ENCODE measurements at regions not wholly inside any gene's neighbourhood (a gene's known extent, or its start where the extent isn't known, plus 50 kb on each side); places are given as distances from the start of the nearest gene placed in this dataset.
A peak's percentile ranks its signal among the peaks of the same experiment; 100 is the strongest.

DNA sequence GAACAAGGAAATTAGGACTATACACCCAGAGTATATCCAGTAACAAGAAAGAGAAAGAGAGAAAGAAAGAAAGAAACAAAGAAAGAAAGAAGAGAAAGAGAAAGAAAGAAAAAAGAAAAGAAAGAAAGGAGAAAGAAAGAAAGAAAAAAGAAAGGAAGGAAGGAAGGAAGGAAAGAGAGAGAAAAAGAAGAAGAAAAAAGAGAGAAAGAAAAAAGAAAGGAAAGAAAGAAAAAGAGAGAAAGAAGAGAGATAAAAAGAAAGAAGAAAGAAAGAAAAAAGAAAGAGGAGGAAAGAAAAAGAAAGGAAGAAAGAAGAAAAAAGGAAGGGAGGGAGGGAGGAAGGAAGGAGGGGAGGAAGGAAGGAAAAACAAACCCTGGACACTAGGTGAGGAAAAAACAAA is 981.8 kb downstream of the TBC1D32 start:
- Histone ChIP-seq H3K4me1 (ENCODE audit: insufficient read depth) (peaks cover 14% of the 10 kb centered on the region; the same call in 1 of the 2 replicates), H3K4me2 (peak overlapping the region; percentile 19; the same call in 1 of the 2 replicates), H3K9me2 (ENCODE audit: insufficient read depth) (peaks cover 16% of the 10 kb centered on the region; the same call in 1 of the 2 replicates), H3K4me3 (no peak overlapping the region), H3K36me3 (ENCODE audit: insufficient read depth) (no peaks in the 10 kb centered on the region), H3K27ac (ENCODE audit: low read depth) (no peak overlapping the region), H3K79me2 (replicated peaks; ENCODE audit: insufficient read depth) (no peaks in the 10 kb centered on the region), H4K20me1 (replicated peaks; ENCODE audit: insufficient read depth) (no peaks in the 10 kb centered on the region), H3F3A (replicated peaks; ENCODE audit: low read depth) (no peaks in the 10 kb centered on the region), H3K27me3 (ENCODE audit: insufficient read depth) (no peaks in the 10 kb centered on the region), H2AFZ (no peak overlapping the region)
- H3K4me1 Mint-ChIP-seq = peaks cover 13% of the 10 kb centered on the region
- peaks cover 10% of the 10 kb centered on the region; the same call in 1 of the 3 replicates for H3K36me3 Mint-ChIP-seq (ENCODE audit: low read depth)
- DNase-seq (ENCODE audit: low spot score) (no peak), ATAC-seq (no peak)
- peak overlapping the region; percentile 68; the same call in 1 of the 2 replicates for H3K27ac Mint-ChIP-seq
- H3K27me3 Mint-ChIP-seq (ENCODE audit: insufficient read depth, low read depth, poor library complexity) = no peaks in the 10 kb centered on the region
- H3K4me3 Mint-ChIP-seq = no peak overlapping the region
- TF ChIP-seq CREB1 (CRISPR knock-in tag; IDR thresholded peaks at IDR 0.05; ENCODE audit: low read depth) (no peak), JUNB (IDR thresholded peaks at IDR 0.05; ENCODE audit: unreplicated experiment) (no peak), ZNF114 (CRISPR knock-in tag; IDR thresholded peaks at IDR 0.05) (no peak), ZNF331 (CRISPR knock-in tag; IDR thresholded peaks at IDR 0.05; ENCODE audit: low read depth) (no peak), EZH2 (IDR thresholded peaks at IDR 0.05; ENCODE audit: low read depth, unreplicated experiment) (no peak), STAT1 (IDR thresholded peaks at IDR 0.05; ENCODE audit: unreplicated experiment) (no peak), POLR2AphosphoS5 (IDR thresholded peaks at IDR 0.05; ENCODE audit: low read depth) (no peak), NANOG (IDR thresholded peaks at IDR 0.05; ENCODE audit: borderline replicate concordance) (no peak), EZH2phosphoT487 (IDR thresholded peaks at IDR 0.05; ENCODE audit: unreplicated experiment) (no peak)
- TF ChIP-seq, protein P1, sequence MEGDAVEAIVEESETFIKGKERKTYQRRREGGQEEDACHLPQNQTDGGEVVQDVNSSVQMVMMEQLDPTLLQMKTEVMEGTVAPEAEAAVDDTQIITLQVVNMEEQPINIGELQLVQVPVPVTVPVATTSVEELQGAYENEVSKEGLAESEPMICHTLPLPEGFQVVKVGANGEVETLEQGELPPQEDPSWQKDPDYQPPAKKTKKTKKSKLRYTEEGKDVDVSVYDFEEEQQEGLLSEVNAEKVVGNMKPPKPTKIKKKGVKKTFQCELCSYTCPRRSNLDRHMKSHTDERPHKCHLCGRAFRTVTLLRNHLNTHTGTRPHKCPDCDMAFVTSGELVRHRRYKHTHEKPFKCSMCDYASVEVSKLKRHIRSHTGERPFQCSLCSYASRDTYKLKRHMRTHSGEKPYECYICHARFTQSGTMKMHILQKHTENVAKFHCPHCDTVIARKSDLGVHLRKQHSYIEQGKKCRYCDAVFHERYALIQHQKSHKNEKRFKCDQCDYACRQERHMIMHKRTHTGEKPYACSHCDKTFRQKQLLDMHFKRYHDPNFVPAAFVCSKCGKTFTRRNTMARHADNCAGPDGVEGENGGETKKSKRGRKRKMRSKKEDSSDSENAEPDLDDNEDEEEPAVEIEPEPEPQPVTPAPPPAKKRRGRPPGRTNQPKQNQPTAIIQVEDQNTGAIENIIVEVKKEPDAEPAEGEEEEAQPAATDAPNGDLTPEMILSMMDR (conservative IDR thresholded peaks at IDR 0.05; ENCODE audit: low read depth in 2 of 2) = no peak
- TF ChIP-seq, protein P2, sequence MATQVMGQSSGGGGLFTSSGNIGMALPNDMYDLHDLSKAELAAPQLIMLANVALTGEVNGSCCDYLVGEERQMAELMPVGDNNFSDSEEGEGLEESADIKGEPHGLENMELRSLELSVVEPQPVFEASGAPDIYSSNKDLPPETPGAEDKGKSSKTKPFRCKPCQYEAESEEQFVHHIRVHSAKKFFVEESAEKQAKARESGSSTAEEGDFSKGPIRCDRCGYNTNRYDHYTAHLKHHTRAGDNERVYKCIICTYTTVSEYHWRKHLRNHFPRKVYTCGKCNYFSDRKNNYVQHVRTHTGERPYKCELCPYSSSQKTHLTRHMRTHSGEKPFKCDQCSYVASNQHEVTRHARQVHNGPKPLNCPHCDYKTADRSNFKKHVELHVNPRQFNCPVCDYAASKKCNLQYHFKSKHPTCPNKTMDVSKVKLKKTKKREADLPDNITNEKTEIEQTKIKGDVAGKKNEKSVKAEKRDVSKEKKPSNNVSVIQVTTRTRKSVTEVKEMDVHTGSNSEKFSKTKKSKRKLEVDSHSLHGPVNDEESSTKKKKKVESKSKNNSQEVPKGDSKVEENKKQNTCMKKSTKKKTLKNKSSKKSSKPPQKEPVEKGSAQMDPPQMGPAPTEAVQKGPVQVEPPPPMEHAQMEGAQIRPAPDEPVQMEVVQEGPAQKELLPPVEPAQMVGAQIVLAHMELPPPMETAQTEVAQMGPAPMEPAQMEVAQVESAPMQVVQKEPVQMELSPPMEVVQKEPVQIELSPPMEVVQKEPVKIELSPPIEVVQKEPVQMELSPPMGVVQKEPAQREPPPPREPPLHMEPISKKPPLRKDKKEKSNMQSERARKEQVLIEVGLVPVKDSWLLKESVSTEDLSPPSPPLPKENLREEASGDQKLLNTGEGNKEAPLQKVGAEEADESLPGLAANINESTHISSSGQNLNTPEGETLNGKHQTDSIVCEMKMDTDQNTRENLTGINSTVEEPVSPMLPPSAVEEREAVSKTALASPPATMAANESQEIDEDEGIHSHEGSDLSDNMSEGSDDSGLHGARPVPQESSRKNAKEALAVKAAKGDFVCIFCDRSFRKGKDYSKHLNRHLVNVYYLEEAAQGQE (IDR thresholded peaks at IDR 0.05; ENCODE audit: unreplicated experiment) = no peak
- TF ChIP-seq, protein P3, sequence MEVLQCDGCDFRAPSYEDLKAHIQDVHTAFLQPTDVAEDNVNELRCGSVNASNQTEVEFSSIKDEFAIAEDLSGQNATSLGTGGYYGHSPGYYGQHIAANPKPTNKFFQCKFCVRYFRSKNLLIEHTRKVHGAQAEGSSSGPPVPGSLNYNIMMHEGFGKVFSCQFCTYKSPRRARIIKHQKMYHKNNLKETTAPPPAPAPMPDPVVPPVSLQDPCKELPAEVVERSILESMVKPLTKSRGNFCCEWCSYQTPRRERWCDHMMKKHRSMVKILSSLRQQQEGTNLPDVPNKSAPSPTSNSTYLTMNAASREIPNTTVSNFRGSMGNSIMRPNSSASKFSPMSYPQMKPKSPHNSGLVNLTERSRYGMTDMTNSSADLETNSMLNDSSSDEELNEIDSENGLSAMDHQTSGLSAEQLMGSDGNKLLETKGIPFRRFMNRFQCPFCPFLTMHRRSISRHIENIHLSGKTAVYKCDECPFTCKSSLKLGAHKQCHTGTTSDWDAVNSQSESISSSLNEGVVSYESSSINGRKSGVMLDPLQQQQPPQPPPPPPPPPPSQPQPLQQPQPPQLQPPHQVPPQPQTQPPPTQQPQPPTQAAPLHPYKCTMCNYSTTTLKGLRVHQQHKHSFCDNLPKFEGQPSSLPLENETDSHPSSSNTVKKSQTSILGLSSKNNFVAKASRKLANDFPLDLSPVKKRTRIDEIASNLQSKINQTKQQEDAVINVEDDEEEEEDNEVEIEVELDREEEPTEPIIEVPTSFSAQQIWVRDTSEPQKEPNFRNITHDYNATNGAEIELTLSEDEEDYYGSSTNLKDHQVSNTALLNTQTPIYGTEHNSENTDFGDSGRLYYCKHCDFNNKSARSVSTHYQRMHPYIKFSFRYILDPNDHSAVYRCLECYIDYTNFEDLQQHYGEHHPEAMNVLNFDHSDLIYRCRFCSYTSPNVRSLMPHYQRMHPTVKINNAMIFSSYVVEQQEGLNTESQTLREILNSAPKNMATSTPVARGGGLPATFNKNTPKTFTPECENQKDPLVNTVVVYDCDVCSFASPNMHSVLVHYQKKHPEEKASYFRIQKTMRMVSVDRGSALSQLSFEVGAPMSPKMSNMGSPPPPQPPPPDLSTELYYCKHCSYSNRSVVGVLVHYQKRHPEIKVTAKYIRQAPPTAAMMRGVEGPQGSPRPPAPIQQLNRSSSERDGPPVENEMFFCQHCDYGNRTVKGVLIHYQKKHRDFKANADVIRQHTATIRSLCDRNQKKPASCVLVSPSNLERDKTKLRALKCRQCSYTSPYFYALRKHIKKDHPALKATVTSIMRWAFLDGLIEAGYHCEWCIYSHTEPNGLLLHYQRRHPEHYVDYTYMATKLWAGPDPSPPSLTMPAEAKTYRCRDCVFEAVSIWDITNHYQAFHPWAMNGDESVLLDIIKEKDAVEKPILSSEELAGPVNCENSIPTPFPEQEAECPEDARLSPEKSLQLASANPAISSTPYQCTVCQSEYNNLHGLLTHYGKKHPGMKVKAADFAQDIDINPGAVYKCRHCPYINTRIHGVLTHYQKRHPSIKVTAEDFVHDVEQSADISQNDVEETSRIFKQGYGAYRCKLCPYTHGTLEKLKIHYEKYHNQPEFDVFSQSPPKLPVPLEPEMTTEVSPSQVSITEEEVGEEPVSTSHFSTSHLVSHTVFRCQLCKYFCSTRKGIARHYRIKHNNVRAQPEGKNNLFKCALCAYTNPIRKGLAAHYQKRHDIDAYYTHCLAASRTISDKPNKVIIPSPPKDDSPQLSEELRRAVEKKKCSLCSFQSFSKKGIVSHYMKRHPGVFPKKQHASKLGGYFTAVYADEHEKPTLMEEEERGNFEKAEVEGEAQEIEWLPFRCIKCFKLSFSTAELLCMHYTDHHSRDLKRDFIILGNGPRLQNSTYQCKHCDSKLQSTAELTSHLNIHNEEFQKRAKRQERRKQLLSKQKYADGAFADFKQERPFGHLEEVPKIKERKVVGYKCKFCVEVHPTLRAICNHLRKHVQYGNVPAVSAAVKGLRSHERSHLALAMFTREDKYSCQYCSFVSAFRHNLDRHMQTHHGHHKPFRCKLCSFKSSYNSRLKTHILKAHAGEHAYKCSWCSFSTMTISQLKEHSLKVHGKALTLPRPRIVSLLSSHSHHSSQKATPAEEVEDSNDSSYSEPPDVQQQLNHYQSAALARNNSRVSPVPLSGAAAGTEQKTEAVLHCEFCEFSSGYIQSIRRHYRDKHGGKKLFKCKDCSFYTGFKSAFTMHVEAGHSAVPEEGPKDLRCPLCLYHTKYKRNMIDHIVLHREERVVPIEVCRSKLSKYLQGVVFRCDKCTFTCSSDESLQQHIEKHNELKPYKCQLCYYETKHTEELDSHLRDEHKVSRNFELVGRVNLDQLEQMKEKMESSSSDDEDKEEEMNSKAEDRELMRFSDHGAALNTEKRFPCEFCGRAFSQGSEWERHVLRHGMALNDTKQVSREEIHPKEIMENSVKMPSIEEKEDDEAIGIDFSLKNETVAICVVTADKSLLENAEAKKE (CRISPR knock-in tag; IDR thresholded peaks at IDR 0.05) = no peak
- TF ChIP-seq, protein P4, sequence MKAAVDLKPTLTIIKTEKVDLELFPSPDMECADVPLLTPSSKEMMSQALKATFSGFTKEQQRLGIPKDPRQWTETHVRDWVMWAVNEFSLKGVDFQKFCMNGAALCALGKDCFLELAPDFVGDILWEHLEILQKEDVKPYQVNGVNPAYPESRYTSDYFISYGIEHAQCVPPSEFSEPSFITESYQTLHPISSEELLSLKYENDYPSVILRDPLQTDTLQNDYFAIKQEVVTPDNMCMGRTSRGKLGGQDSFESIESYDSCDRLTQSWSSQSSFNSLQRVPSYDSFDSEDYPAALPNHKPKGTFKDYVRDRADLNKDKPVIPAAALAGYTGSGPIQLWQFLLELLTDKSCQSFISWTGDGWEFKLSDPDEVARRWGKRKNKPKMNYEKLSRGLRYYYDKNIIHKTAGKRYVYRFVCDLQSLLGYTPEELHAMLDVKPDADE (IDR thresholded peaks at IDR 0.05) = no peak
- H3K9me3 Mint-ChIP-seq = peaks cover 2% of the 10 kb centered on the region
